GM12878 (cell line): ENCODE measurements at regions not wholly inside any gene's neighbourhood (a gene's known extent, or its start where the extent isn't known, plus 50 kb on each side); places are given as distances from the start of the nearest gene placed in this dataset.
A peak's percentile ranks its signal among the peaks of the same experiment; 100 is the strongest.

Experiments
- BMI1 ChIP-seq: fragments of 450-650 bp; IDR thresholded peaks from 2 replicates; pipeline ENCODE4 v1.6.1; 2016; ENCODE audit warnings: mild to moderate bottlenecking, moderate library complexity, borderline replicate concordance
- CHD2 ChIP-seq: IDR thresholded peaks from 2 replicates; pipeline ENCODE4 v1.6.1; 2011; ENCODE audit warnings: low read depth, low read length, improper control_type of control experiment, borderline replicate concordance
- E2F8 ChIP-seq: fragments of 450-650 bp; IDR thresholded peaks from 2 replicates; pipeline ENCODE4 v1.6.1; 2018; ENCODE audit warnings: mild to moderate bottlenecking, low read depth, moderate library complexity; ENCODE audit not compliant: partially characterized antibody
- GATAD2B ChIP-seq: fragments of 450-650 bp; conservative IDR thresholded peaks from 2 replicates; pipeline ENCODE4 v1.6.1; 2017; ENCODE audit warnings: low read depth, mild to moderate bottlenecking, moderate library complexity
- HSF1 ChIP-seq: fragments of 150-350 bp; IDR thresholded peaks from 2 replicates; pipeline ENCODE4 v1.6.1; 2014; ENCODE audit warnings: mild to moderate bottlenecking, low read depth, low read length
- JUNB ChIP-seq: IDR thresholded peaks from 2 replicates; pipeline ENCODE4 v1.6.1; 2016; ENCODE audit warnings: antibody characterized with exemption, mild to moderate bottlenecking
- MEF2B ChIP-seq: fragments of 450-650 bp; IDR thresholded peaks from 2 replicates; pipeline ENCODE4 v1.6.1; 2018; ENCODE audit warnings: mild to moderate bottlenecking, moderate library complexity; ENCODE audit not compliant: partially characterized antibody, poor library complexity, severe bottlenecking
- MTA2 ChIP-seq: fragments of 450-650 bp; IDR thresholded peaks from 2 replicates; pipeline ENCODE4 v1.6.1; 2016; ENCODE audit warnings: low read depth, mild to moderate bottlenecking, moderate library complexity
- NFYB ChIP-seq: IDR thresholded peaks from 2 replicates; pipeline ENCODE4 v1.6.1; 2011; ENCODE audit warnings: low read depth, mild to moderate bottlenecking, low read length, improper control_type of control experiment, moderate library complexity; ENCODE audit not compliant: insufficient read depth
- NR2F1 ChIP-seq: fragments of 450-650 bp; conservative IDR thresholded peaks from 2 replicates; pipeline ENCODE4 v1.6.1; 2017; ENCODE audit warnings: mild to moderate bottlenecking
- PAX8 ChIP-seq: fragments of 450-650 bp; IDR thresholded peaks from 2 replicates; pipeline ENCODE4 v1.6.1; 2017; ENCODE audit warnings: mild to moderate bottlenecking, moderate library complexity
- RB1 ChIP-seq: fragments of 450-650 bp; formaldehyde crosslinking; IDR thresholded peaks from 2 replicates; pipeline ENCODE4 v1.6.1; 2017; ENCODE audit warnings: mild to moderate bottlenecking, borderline replicate concordance
- REST ChIP-seq: IDR thresholded peaks from 2 replicates; pipeline ENCODE4 v1.6.1; 2012; ENCODE audit warnings: mild to moderate bottlenecking, low read depth, low read length
- RUNX3 ChIP-seq: IDR thresholded peaks from 2 replicates; pipeline ENCODE4 v1.6.1; 2012; ENCODE audit warnings: low read length, inconsistent platforms
- SMC3 ChIP-seq: IDR thresholded peaks from 2 replicates; pipeline ENCODE4 v1.6.1; 2011; ENCODE audit warnings: low read length, improper control_type of control experiment, borderline replicate concordance
- ZNF207 ChIP-seq: fragments of 450-650 bp; IDR thresholded peaks from 2 replicates; pipeline ENCODE4 v1.6.1; 2014; ENCODE audit warnings: antibody characterized with exemption, mild to moderate bottlenecking, borderline replicate concordance
- ZNF217 ChIP-seq: fragments of 450-650 bp; IDR thresholded peaks from 2 replicates; pipeline ENCODE4 v1.6.1; 2017; ENCODE audit warnings: antibody characterized with exemption, mild to moderate bottlenecking
- ZNF384 ChIP-seq: IDR thresholded peaks from 2 replicates; pipeline ENCODE4 v1.6.1; 2012; ENCODE audit warnings: low read depth, mild to moderate bottlenecking, low read length, improper control_type of control experiment, borderline replicate concordance
- ZNF687 ChIP-seq: fragments of 450-650 bp; IDR thresholded peaks from 2 replicates; pipeline ENCODE4 v1.6.1; 2017; ENCODE audit warnings: mild to moderate bottlenecking, moderate library complexity

GRCh38 chr20:19860737-19861136, 102.7 kb downstream of the RIN2 start (continued):
- TF ChIP-seq SMC3 (no peak), ZNF687 (no peak), BMI1 (peak; percentile 41; the same call in 1 of the 2 replicates), GATAD2B (0 out of 2 replicates have a peak, but pooled peaks have one; percentile 26), JUNB (peak; percentile 79), NR2F1 (peak; percentile 61), RB1 (no peak), HSF1 (no peak), ZNF207 (no peak), REST (no peak), CHD2 (no peak), RUNX3 (peak; percentile 65; the same call in 1 of the 2 replicates), PAX8 (no peak), ZNF217 (peak; percentile 86), ZNF384 (no peak), MEF2B (no peak), MTA2 (peak; percentile 93), NFYB (no peak), E2F8 (no peak)
